Panc1 (cell line): ENCODE measurements at regions not wholly inside any gene's neighbourhood (a gene's known extent, or its start where the extent isn't known, plus 50 kb on each side); places are given as distances from the start of the nearest gene placed in this dataset.

Experiments
- CTCF ChIP-seq: fragments of 450-650 bp; IDR thresholded peaks from 2 replicates; pipeline ENCODE4 v1.5.1; 2017; ENCODE audit warnings: mild to moderate bottlenecking
- POLR2AphosphoS5 ChIP-seq: IDR thresholded peaks from 2 replicates; pipeline ENCODE4 v1.6.1; 2012; ENCODE audit warnings: mild to moderate bottlenecking, low read depth, low read length, moderate library complexity

GRCh38 chr13:40189898-40190630, 476.4 kb downstream of the FOXO1 start:
- TF ChIP-seq CTCF (no peak), POLR2AphosphoS5 (no peak)
